H7 (cell line): ENCODE measurements at regions not wholly inside any gene's neighbourhood (a gene's known extent, or its start where the extent isn't known, plus 50 kb on each side); places are given as distances from the start of the nearest gene placed in this dataset.

Source experiments
- DNase-seq: peaks from one replicate; pipeline ENCODE4 v3.0.0; 2012
- H3K27me3 ChIP-seq: 2 replicates; pipeline ENCODE4 v1.6.0; 2011; ENCODE audit warnings: mild to moderate bottlenecking, low read length; ENCODE audit not compliant: control insufficient read depth, insufficient read depth
- H3K36me3 ChIP-seq: replicated peaks from 2 replicates; pipeline ENCODE4 v1.5.1; 2011; ENCODE audit warnings: low read length; ENCODE audit not compliant: control insufficient read depth, insufficient read depth
- H3K4me3 ChIP-seq: 2 replicates; pipeline ENCODE4 v1.5.1; 2011; ENCODE audit warnings: low read depth, mild to moderate bottlenecking, control low read depth, low read length, moderate library complexity; ENCODE audit not compliant: insufficient read depth

- no peak overlapping the region for H3K4me3 ChIP-seq
- no peak for DNase-seq
- no peaks in the 10 kb centered on the region for H3K27me3 ChIP-seq
- no peaks in the 10 kb centered on the region for H3K36me3 ChIP-seq
Observed at GRCh38 chr4:160810424-160810823, 1353.4 kb downstream of the FSTL5 start.

GRCh38 chr4:160810941-160811340, 1352.9 kb downstream of the FSTL5 start:
- Histone ChIP-seq H3K27me3 (no peaks in the 10 kb centered on the region), H3K4me3 (no peak overlapping the region), H3K36me3 (no peaks in the 10 kb centered on the region)
- no peak for DNase-seq

GRCh38 chr4:160811956-160812355, 1351.8 kb downstream of the FSTL5 start:
- no peaks in the 10 kb centered on the region for H3K36me3 ChIP-seq
- DNase-seq = no peak
- no peaks in the 10 kb centered on the region for H3K27me3 ChIP-seq
- H3K4me3 ChIP-seq = no peak overlapping the region

- Histone ChIP-seq H3K27me3 (no peaks in the 10 kb centered on the region), H3K4me3 (no peak overlapping the region), H3K36me3 (no peaks in the 10 kb centered on the region)
- DNase-seq = no peak
Observed at GRCh38 chr4:160814726-160815125, 1349.1 kb downstream of the FSTL5 start.

GRCh38 chr4:160818571-160818970, 1345.2 kb downstream of the FSTL5 start:
- no peaks in the 10 kb centered on the region for H3K27me3 ChIP-seq
- no peak for DNase-seq
- no peaks in the 10 kb centered on the region for H3K36me3 ChIP-seq
- no peak overlapping the region for H3K4me3 ChIP-seq

- Histone ChIP-seq H3K4me3 (no peak overlapping the region), H3K27me3 (no peaks in the 10 kb centered on the region), H3K36me3 (no peaks in the 10 kb centered on the region)
- no peak for DNase-seq
Observed at GRCh38 chr4:160819791-160820190, 1344.0 kb downstream of the FSTL5 start.

- DNase-seq = no peak
- Histone ChIP-seq H3K36me3 (no peaks in the 10 kb centered on the region), H3K27me3 (no peaks in the 10 kb centered on the region), H3K4me3 (no peak overlapping the region)
Observed at GRCh38 chr4:160824481-160824880, 1339.3 kb downstream of the FSTL5 start.

GRCh38 chr4:160825644-160826338, 1338.0 kb downstream of the FSTL5 start:
- H3K27me3 ChIP-seq = no peaks in the 10 kb centered on the region
- H3K36me3 ChIP-seq = no peaks in the 10 kb centered on the region
- no peak for DNase-seq
- no peak overlapping the region for H3K4me3 ChIP-seq

GRCh38 chr4:160826339-160826679, 1337.5 kb downstream of the FSTL5 start:
- no peak for DNase-seq
- Histone ChIP-seq H3K4me3 (no peak overlapping the region), H3K36me3 (no peaks in the 10 kb centered on the region), H3K27me3 (no peaks in the 10 kb centered on the region)

- H3K4me3 ChIP-seq = no peak overlapping the region
- no peaks in the 10 kb centered on the region for H3K36me3 ChIP-seq
- no peaks in the 10 kb centered on the region for H3K27me3 ChIP-seq
- no peak for DNase-seq
Observed at GRCh38 chr4:160831165-160831922, 1332.5 kb downstream of the FSTL5 start.

GRCh38 chr4:160835789-160836188, 1328.0 kb downstream of the FSTL5 start:
- H3K4me3 ChIP-seq = no peak overlapping the region
- H3K27me3 ChIP-seq = no peaks in the 10 kb centered on the region
- DNase-seq = peak; percentile 33
- H3K36me3 ChIP-seq = no peaks in the 10 kb centered on the region

GRCh38 chr4:160836431-160836830, 1327.4 kb downstream of the FSTL5 start:
- DNase-seq = no peak
- Histone ChIP-seq H3K36me3 (no peaks in the 10 kb centered on the region), H3K27me3 (no peaks in the 10 kb centered on the region), H3K4me3 (no peak overlapping the region)

GRCh38 chr4:160846121-160846520, 1317.7 kb downstream of the FSTL5 start:
- no peaks in the 10 kb centered on the region for H3K27me3 ChIP-seq
- H3K36me3 ChIP-seq = no peaks in the 10 kb centered on the region
- H3K4me3 ChIP-seq = no peak overlapping the region
- no peak for DNase-seq

GRCh38 chr4:160847228-160847627, 1316.6 kb downstream of the FSTL5 start:
- H3K27me3 ChIP-seq = no peaks in the 10 kb centered on the region
- DNase-seq = no peak
- no peaks in the 10 kb centered on the region for H3K36me3 ChIP-seq
- no peak overlapping the region for H3K4me3 ChIP-seq

GRCh38 chr4:160848489-160848888, 1315.3 kb downstream of the FSTL5 start:
- no peaks in the 10 kb centered on the region for H3K36me3 ChIP-seq
- H3K4me3 ChIP-seq = no peak overlapping the region
- no peak for DNase-seq
- no peaks in the 10 kb centered on the region for H3K27me3 ChIP-seq
